Skin epidermis (tissue), 12 donors: ENCODE measurements at regions not wholly inside any gene's neighbourhood (a gene's known extent, or its start where the extent isn't known, plus 50 kb on each side); places are given as distances from the start of the nearest gene placed in this dataset.

ENCODE experiments used
- H3K27ac ChIP-seq, 21 experiments: fragments of 200-600 bp; sonication (generic) in 11 of 21; one replicate each; pipeline ENCODE4 v1.5.0; 2020; ENCODE audit warnings: mild to moderate bottlenecking in 3 of 21, inconsistent platforms in 2 of 21, moderate library complexity in 2 of 21
- H3K4me3 ChIP-seq, 7 experiments: fragments of 200-600 bp; sonication (generic) in 2 of 7; one replicate each; pipeline ENCODE4 v1.5.0; 2020; ENCODE audit warnings: inconsistent platforms in 2 of 7, mild to moderate bottlenecking in 2 of 7, moderate library complexity in 1 of 7

- Histone ChIP-seq H3K4me3 (no peak overlapping the region), H3K27ac (no peak overlapping the region)
Measured at GRCh38 chr5:136712628-136713027, 347.3 kb upstream of the TRPC7 start.

- Histone ChIP-seq H3K27ac (no peak overlapping the region), H3K4me3 (no peak overlapping the region)
Measured at GRCh38 chr5:136710834-136711233, 345.5 kb upstream of the TRPC7 start.

- H3K27ac ChIP-seq = no peak overlapping the region
- H3K4me3 ChIP-seq = no peak overlapping the region
Measured at GRCh38 chr5:136703706-136704105, 338.4 kb upstream of the TRPC7 start.

GRCh38 chr5:136703036-136703435 is 337.7 kb upstream of the TRPC7 start:
- H3K27ac ChIP-seq = no peak overlapping the region
- H3K4me3 ChIP-seq = no peak overlapping the region

GRCh38 chr5:136701191-136701590 is 335.8 kb upstream of the TRPC7 start:
- Histone ChIP-seq H3K27ac (no peak overlapping the region), H3K4me3 (no peak overlapping the region)

- no peak overlapping the region for H3K27ac ChIP-seq
- no peak overlapping the region for H3K4me3 ChIP-seq
Measured at GRCh38 chr5:136699651-136700050, 334.3 kb upstream of the TRPC7 start.

- H3K27ac ChIP-seq = no peak overlapping the region
- H3K4me3 ChIP-seq = no peak overlapping the region
Measured at GRCh38 chr5:136698970-136699369, 333.6 kb upstream of the TRPC7 start.

GRCh38 chr5:136694258-136694657 is 328.9 kb upstream of the TRPC7 start:
- H3K4me3 ChIP-seq = no peak overlapping the region
- no peak overlapping the region for H3K27ac ChIP-seq

- no peak overlapping the region for H3K4me3 ChIP-seq
- H3K27ac ChIP-seq = no peak overlapping the region
Measured at GRCh38 chr5:136689552-136689951, 324.2 kb upstream of the TRPC7 start.

- no peak overlapping the region for H3K27ac ChIP-seq
- H3K4me3 ChIP-seq = no peak overlapping the region
Measured at GRCh38 chr5:136686192-136686872, 321.0 kb upstream of the TRPC7 start.

GRCh38 chr5:136682986-136683385 is 317.6 kb upstream of the TRPC7 start:
- H3K27ac ChIP-seq = no peak overlapping the region
- no peak overlapping the region for H3K4me3 ChIP-seq

- Histone ChIP-seq H3K4me3 (no peak overlapping the region), H3K27ac (no peak overlapping the region)
Measured at GRCh38 chr5:136679233-136679632, 313.9 kb upstream of the TRPC7 start.

GRCh38 chr5:136677217-136677616 is 311.9 kb upstream of the TRPC7 start:
- H3K27ac ChIP-seq = no peak overlapping the region
- no peak overlapping the region for H3K4me3 ChIP-seq

GRCh38 chr5:136676685-136677084 is 311.3 kb upstream of the TRPC7 start:
- Histone ChIP-seq H3K4me3 (no peak overlapping the region), H3K27ac (no peak overlapping the region)

- Histone ChIP-seq H3K4me3 (no peak overlapping the region), H3K27ac (no peak overlapping the region)
Measured at GRCh38 chr5:136675769-136676168, 310.4 kb upstream of the TRPC7 start.

GRCh38 chr5:136674178-136674577 is 308.8 kb upstream of the TRPC7 start:
- no peak overlapping the region for H3K27ac ChIP-seq
- no peak overlapping the region for H3K4me3 ChIP-seq

GRCh38 chr5:136667789-136668188 is 302.4 kb upstream of the TRPC7 start:
- H3K4me3 ChIP-seq = no peak overlapping the region

GRCh38 chr5:136666970-136667620 is 301.8 kb upstream of the TRPC7 start:
- Histone ChIP-seq H3K4me3 (no peak overlapping the region), H3K27ac (no peak overlapping the region)

More at GRCh38 chr5:136667789-136668188, 302.4 kb upstream of the TRPC7 start:
- no peak overlapping the region for H3K27ac ChIP-seq

GRCh38 chr5:136665331-136665730 is 300.0 kb upstream of the TRPC7 start:
- Histone ChIP-seq H3K4me3 (no peak overlapping the region), H3K27ac (no peak overlapping the region)

GRCh38 chr5:136661026-136661425 is 295.7 kb upstream of the TRPC7 start:
- no peak overlapping the region for H3K27ac ChIP-seq

GRCh38 chr5:136656811-136657210 is 291.5 kb upstream of the TRPC7 start:
- H3K4me3 ChIP-seq = no peak overlapping the region
- H3K27ac ChIP-seq = no peak overlapping the region

More at GRCh38 chr5:136661026-136661425, 295.7 kb upstream of the TRPC7 start:
- H3K4me3 ChIP-seq = no peak overlapping the region

- Histone ChIP-seq H3K27ac (no peak overlapping the region), H3K4me3 (no peak overlapping the region)
Measured at GRCh38 chr5:136655468-136655867, 290.1 kb upstream of the TRPC7 start.
